GM19035 (cell line): ENCODE measurements at regions not wholly inside any gene's neighbourhood (a gene's known extent, or its start where the extent isn't known, plus 50 kb on each side); places are given as distances from the start of the nearest gene placed in this dataset.

ENCODE experiments used
- ATAC-seq: cut with Tn5 transposase; IDR thresholded peaks from one replicate; pipeline ENCODE4 v1.9.1; 2021; ENCODE audit not compliant: unreplicated experiment

DNA sequence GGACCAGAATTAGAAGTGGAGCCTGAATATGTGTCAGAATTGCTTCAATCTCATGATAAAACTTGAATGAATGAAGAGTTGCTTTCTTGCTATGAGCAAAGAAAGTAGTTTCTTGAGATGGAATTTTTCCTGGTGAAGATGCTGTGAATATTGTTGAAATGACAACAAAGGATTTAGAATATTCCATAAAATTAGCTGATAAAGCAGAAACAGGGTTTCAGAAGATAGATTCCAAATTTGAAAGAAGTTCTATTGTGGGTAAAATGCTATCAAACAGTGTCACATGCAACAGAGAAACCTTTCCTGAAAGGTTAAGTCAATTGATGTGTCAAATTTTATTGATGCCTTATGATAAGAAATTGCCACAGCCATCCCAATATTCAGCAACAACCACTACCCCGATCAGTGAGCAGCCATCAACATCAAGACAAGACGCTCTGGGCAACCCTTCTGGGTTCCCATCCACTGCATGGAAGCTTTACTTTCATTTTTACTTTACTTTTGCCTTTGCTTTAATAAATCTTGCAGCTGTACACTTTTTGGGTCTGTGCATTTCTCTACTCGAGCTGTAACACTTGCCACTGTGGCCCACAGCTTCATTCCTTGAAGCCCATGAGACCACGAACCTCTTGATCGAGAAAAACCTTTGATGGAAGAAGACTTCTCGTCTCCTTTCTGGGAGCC is 104.0 kb upstream of the SSTR1 start:
- ATAC-seq, result no peak

DNA sequence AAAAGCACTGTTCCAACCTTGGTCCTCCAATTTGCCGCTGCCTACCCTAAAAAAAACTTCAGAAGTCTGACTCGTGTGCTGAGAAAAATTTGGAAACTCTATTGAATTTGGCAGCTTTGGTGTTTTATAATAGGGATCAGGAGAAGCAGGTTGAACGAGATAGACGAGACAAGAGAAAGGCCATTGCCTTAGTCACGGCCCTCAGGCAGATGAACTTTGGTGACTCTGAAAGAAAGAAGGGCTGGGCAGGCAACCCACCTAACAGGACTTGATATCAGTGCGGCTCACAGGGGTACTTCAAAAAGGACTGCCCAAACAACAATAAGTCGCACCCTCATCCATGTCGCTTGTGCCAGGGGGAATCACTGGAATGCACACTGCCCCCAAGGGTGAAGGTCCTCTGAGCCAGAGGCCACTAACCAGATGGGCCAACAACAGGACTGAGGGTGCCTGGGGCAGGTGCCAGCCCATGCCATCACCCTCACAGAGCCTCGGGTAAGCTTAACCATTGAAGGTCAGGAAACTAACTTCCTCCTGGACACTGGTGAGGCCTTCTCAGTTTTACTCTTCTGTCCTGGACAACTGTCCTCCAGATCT is 102.5 kb upstream of the SSTR1 start:
- ATAC-seq, result no peak

DNA sequence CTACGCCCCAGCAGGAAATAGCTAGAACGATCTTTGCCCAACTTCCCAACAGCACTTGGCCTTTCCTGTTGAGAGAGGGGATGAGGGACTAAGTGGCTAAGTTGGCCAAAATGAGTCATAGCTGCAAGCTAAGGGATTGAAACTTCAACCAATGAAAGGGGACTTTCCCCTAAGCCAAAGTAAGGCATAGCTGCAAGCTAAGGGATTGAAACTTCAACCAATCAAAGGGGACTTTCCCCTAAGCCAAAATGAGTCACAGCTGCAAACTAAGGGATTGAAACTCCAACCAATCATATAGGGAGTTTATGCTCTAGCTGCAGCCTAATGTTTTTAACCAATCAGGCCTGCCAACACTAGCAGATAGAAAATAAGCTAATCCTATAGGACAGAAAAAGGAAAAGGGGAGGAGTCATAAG is 100.5 kb upstream of the SSTR1 start:
- ATAC-seq, result no peak

DNA sequence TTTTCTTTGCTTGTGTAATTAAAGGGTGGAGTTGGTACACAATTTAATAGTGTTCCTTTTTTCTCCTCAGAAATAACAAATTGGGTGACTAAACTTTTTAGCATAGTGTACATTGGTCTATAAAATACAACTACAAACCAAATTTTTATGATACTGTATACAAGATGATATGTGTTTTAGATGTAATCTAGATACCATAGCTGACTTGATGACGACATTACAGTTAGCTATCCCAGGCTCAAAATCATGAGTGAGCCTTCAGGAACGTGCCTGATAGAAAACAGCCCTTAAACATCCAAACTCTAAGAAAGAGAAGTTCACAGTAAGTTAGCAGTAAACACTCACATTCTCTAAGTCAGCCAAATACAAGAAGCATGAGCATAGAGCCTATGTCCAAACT is 99.0 kb upstream of the SSTR1 start:
- no peak for ATAC-seq

DNA sequence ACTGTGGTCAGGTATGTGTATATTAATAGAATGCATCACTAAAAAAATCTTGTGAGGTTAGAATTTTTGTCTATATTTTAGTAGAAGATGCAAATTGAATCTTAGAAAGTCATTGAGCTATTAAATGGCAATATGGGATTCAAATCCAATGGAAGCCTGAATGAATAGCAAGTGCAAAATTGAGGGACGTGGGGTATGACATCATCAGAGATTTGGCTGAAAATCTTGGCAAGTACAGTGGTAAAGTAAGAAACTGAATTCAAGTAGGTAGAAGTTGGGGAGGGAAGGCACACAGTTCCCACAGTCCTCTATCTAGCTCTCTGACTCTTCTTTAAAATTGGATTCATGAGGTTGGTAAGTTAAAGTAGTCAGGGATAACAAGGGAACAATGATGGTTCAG is 97.4 kb upstream of the SSTR1 start:
- no peak for ATAC-seq

DNA sequence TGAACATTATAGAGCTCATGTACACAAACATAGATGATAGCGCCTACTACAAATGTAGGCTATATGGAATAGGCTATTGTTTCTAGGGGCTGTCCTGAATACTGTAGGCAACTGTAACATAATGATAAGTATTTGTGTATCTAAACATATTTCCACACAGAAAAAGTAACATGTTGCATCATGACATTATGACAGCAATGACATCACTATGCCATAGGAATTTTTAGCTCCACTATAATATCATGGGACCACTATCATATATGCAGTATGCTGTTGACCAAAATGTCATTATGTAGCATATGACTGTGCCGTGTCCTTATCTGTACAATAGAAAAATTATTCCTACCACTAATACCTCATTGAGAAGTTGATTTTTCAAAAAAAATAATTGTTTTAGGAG is 96.7 kb upstream of the SSTR1 start:
- ATAC-seq, result no peak

DNA sequence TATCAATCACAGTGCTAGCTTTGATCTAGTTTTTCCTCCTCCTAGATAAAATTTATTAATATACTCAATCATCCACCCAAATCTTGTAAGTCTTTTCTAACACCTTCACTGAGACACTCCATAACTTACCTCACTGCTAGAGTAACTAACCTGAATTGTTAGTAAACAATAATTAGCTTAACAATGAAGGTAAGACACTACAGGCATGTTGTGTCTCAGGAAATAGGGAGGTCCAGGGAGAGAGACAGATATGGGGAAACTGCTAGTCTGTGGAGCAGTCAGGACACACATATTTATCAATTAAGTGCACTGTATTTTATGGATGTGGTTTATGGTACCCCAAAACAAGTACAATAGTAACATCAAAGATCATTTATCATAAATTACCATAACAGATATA is 94.2 kb upstream of the SSTR1 start:
- ATAC-seq, result no peak

DNA sequence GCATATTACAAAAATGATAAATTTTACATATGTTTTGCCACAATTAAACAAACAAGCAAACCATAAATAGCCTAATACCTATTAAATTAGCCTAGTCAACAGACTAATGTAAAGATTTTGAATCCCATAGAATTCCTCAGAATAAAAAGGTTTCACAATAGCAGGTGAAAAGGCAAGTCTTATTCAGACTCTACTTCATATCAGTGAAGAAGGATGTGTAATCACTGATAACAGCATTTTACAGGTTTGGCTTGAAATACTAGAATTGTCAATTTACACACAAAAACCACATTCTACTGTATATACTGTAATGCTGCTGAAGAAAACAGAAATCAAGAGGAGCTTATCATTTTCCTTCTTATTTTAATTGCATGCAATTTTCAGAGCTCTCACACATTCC is 90.8 kb upstream of the SSTR1 start:
- ATAC-seq, result no peak

DNA sequence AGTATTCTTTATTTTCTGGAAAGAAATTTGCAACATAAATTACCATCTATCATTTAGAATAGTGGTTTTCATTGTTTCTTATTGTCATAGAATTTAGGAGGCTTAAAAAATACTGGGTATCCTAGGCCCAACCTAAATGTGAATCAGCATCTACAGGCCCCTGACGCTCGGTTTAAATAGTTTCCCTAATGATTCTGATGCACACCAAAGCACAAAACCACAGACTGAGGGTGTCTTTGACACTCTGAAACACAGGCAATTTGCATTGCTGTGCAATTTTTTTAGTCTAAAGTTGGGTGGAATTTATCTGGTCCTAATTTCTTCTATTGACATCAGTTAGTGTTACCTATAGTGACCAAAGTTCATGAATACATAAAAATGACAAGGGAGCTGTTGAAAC is 87.6 kb upstream of the SSTR1 start:
- ATAC-seq, result no peak

DNA sequence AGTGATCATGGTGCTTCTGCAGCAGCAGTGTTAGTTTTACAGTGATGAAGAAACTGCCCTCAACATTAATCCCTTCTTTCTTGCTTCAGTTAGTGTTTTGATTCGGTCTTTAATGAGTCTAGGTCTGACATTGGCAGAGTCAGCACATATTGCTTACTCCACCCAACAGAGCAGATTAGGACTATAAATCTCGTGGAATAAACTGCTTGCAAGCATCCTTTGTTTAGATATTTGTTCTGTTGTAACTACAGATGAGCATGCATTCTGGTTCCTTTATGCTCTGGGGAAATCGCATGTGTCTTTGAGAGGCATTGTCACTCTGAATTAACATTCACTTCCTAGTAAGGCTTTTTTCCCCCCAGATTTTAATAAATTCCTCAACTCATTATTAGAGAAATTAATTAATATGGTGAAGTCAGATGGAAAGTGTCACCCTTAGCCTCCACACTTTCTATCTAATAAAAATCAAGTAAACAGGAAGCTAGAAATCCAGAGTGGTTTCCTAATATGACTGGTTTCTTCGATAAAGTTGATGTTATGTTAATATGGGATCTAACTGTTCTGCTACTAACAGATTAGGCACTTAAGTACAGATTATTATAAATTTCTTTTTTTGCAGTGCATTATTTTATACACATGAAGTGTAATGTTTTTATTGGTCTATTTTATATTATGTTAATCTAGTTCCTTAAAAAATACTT is 86.2 kb upstream of the SSTR1 start:
- no peak for ATAC-seq

DNA sequence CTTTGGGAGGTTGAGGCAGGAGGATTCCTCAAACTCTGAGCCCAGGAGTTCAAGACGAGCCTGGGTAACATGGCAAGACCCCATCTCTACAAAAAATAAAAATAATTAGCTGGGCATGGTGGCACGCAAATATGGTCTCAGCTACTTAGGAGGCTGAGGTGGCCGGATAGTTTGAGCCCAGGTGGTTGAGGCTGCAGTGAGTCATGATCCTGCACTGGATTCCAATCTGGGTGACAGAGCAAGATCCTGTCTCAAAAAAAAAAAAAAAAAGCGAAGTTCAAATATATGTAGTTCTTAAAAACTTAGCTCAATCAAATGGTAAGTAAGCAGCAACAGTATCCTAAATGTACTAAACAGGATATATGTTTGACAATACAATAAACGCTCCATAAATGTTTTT is 85.5 kb upstream of the SSTR1 start:
- ATAC-seq, result no peak

DNA sequence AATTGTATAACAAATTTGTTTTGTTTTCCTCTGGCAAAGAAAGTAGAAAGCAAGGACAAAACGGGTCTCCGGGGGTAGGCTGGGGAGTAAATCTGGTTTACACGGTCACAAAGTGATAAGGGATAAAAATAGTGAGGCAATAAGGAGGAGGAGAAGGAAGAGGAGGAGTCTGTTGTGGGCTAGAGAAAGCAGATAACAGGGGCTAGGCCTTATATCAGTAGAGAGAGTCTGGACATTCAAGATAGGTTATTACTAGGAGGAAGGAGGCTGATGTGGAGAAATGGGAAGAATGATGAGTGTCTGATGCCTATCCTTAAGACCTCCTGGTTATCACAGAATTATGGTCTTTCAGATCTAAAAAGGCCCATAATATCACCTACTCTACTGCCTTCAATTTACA is 83.2 kb upstream of the SSTR1 start:
- no peak for ATAC-seq

DNA sequence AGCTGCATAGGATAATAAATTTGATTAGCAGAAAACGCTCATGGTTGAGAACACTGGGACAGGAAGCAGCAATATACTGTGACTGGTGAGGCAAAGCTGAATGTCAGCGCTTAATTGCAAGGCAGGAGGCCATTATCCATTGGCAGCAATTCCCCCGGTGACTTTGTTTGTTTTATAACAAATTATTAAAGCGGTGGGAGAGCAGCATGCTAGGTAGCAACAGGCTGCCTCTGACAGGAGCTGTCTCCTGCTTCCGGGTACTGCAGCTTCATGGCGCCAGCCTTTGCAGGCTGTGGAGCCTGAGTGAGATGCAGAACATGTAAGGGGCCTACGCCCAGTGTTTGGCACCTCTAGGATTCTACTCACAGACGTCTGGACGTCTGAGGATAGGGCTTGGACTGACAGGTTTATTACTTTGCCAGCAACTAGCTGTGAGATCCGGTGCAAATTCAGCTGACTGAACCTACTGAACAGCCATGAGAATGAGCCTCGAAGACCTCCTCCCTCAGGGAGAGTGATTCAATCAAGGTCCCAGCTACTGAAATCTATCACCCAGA is 82.1 kb upstream of the SSTR1 start:
- ATAC-seq, result no peak

DNA sequence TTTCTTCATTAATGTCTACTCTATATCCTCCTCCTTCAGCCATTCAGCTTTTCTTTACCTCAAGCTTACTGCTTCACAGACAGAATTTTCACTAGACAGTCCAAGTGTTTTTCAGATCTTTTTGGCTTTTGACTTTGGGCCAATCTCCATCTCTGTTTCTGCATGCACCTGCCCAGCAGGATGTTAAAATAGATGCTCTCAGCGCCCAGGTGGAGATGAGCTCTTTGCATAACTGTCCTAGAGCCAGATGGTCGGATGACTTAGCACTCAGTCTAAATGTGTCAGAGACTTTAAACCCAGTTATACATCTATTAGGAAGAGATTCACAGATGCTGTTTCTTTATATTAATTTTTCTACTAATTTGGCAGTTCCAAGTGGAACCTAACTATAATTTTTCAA is 80.3 kb upstream of the SSTR1 start:
- ATAC-seq, result no peak

DNA sequence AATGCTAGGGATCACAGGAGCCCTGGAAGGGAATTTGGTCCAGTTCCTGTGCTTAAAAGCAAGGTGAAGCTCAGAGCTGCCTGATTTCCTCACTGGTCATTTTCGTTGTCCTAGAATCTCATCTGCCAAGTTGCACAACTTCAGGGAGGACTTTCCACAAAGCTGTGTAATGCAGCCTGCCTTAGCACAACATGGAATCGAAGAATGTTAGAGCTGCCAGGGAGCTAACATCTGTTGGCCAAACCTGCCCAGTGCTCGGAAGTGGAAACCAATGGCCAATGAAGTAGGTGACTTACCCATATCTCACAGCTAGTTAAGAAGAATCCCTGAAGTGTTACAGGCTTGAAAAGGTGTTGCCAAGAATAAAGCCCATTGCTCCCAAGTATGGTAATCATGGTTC is 79.9 kb upstream of the SSTR1 start:
- ATAC-seq, result no peak

DNA sequence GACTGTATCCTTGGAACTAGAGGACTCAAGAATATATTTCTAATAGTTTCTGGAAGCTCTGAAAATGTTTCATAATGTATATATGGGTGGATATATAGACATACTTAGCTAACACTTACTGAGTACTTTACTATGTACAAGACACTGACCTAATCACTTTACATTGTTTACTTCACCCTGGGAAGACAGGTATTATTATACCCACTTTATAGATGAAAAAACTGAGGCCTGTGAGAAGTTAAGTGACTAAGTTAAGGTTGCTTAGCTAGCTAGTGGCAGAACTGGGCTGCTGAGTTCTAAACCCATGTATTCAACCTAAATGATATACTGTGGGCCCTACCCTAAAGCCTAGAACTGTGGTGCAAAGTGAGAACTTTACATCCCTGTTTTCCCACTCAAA is 79.1 kb upstream of the SSTR1 start:
- ATAC-seq, result no peak

DNA sequence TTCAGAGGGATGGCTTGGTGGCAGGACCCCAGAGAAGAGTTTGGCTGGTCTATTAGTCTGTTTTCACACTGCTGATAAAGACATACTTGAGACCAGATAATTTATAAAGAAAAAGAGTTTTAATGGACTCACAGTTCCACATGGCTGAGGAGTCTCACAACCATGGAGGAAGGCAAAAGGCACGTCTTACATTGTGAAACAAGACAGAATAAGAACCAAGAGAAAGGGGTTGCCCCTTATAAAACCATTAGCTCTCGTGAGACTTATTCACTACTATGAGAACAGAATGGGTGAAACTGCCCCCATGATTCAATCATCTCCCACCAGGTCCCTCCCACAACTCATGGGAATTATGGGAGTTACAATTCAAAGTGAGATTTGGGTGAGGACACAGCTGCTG is 78.5 kb upstream of the SSTR1 start:
- ATAC-seq, result no peak

DNA sequence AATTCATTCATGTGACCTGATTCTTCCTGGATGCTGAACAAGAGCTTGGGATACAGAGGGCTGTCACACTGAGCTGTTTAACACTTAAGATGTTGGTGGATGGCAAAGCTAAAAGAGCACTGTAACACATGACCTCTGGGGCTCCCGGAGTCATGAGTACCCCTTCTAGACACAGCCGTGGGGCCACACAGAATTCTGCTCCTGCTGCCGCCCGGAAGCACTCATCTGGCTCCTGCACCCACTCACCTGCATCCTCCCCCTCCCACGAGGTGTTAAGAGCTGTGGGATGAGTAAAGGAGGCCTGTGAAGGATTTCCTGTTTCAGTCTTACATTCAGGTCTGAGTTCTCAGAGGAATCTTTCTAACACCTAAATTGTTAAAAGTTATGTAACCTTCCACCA is 78.0 kb upstream of the SSTR1 start:
- ATAC-seq, result no peak

DNA sequence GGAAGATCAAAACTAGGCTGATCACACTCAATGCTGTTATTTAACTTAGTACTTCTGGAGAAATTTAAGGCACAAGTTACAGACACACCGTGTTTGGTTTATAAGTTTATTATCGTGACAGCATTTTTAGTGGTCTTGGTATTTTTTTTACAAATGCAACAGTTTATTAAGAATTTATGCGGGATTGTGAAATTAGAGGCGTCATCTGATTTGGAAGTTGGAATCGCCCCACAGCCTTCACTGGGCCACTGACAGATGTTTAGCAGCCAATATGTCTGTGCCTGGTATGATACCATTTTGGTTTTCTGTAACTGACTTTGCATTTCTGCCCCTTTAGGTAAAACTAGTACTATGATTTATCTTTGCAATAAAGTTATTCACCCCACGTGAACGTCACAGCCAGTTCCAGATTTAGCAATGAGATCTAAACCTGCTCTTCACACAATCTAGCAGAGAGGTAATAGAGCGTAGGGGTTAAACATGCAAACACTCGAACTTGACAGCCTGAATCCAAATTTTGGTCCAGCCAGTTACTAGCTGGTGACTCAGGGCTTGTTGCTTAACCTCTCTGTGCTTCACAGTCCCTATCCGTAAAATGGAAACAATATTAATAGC is 73.2 kb upstream of the SSTR1 start:
- ATAC-seq, result no peak

DNA sequence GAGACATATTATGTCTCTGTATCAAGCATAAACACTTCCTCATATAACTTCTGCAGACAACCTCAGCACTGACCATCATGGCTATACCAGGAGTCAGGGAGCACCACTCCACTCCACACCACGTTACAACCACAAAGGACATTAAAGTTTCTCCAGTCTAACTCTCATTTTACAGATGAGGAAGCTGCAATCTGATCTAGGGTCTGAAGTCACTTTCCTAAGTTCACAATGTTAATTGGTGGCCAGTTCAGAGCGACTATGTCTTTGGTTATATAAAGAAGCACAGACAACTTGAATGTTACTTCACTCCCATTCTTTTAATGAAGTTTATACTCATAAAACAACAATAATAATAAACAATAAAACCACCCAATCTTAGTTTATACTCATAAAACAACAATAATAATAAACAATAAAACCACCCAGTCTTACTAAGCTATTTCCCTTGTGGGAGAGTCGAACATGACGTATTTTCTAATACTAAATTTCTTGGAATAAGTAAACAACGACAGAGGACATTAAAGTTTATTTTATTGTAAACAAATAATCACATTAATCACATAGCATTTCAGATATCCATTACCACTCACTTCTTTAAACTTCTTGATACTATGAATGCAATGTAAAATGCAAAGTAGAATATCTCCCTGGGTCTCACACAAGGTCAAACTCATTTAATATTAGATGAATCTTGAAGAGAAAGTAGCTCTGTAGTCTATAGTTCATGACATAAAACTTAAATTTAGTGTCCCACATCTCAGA is 72.4 kb upstream of the SSTR1 start:
- no peak for ATAC-seq

DNA sequence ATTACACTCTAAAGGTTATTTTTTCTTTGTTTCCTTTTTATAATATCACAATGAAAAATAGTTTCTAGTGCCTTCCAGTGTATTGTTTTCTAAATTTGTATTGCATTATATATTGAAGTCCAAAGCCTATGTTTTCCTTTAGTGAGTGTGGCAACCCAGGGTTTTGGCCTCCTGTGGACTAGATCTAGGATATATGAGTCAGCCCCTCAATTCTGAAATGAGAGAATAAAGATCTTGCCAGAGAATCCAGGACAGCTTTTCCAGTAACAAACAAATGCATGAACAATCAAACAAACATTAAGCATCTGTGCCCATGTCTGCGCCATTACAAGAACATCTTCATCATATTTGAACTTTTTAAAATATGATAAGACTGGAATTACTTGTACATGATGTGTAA is 70.7 kb upstream of the SSTR1 start:
- no peak for ATAC-seq
